ENCODE measurements at regions not wholly inside any gene's neighbourhood (a gene's known extent, or its start where the extent isn't known, plus 50 kb on each side); places are given as distances from the start of the nearest gene placed in this dataset.

GRCh38 chr3:110855207-110855606 lies 216.4 kb upstream of the NECTIN3 start:
- BruUV-seq (replicated peaks): no TSS peak
- no peak overlapping the region for H3K4me2 ChIP-seq (ENCODE audit: low read length)
- no peaks in the 10 kb centered on the region for H3K4me1 ChIP-seq (ENCODE audit: insufficient read depth, low read length, poor library complexity, severe bottlenecking)
- no peak overlapping the region for H2AFZ ChIP-seq (ENCODE audit: low read length)
- no peaks in the 10 kb centered on the region for H3K9me2 ChIP-seq (ENCODE audit: insufficient read depth, low read length)
- POLR2A ChIA-PET: interaction anchor here (0.9 to 1.0 kb wide), 2 partner anchors 90 to 889 kb away, joined by 3 to 4 read pairs; no protein-coding TSS in a partner anchor
- H3K4me3 ChIP-seq (ENCODE audit: low read depth, low read length, poor library complexity, severe bottlenecking): no peak overlapping the region
- no peaks in the 10 kb centered on the region for H3K9me3 ChIP-seq (ENCODE audit: low read length)
- H3K36me3 ChIP-seq (ENCODE audit: insufficient read depth, low read length): no peaks in the 10 kb centered on the region
- CTCF ChIA-PET (ENCODE audit: unreplicated experiment): interaction anchor here (0.6 kb wide), 1 partner anchor 86 kb away, joined by 3 read pairs; no protein-coding TSS in a partner anchor
- no peak for TF ChIP-seq CTCF (conservative IDR thresholded peaks at IDR 0.05; ENCODE audit: low read length)
- TF ChIP-seq EZH2phosphoT487 (IDR thresholded peaks at IDR 0.05; ENCODE audit: borderline replicate concordance, low read depth, low read length): no peak
- no peak for DNase-seq (ENCODE audit: low spot score)
- H4K20me1 ChIP-seq (ENCODE audit: insufficient read depth, low read length): no peaks in the 10 kb centered on the region
- intact Hi-C loops (cut with micrococcal nuclease; ENCODE audit: unreplicated experiment): no loop called here
- no peak overlapping the region for H3K27ac ChIP-seq (ENCODE audit: low read depth, low read length, poor library complexity, severe bottlenecking)
- H3K79me2 ChIP-seq (ENCODE audit: insufficient read depth, low read depth, low read length): no peaks in the 10 kb centered on the region

- no peak for DNase-seq (ENCODE audit: low spot score)
- no peaks in the 10 kb centered on the region for H4K20me1 ChIP-seq (ENCODE audit: insufficient read depth, low read length)
- H3K4me3 ChIP-seq (ENCODE audit: low read depth, low read length, poor library complexity, severe bottlenecking): no peak overlapping the region
- no peaks in the 10 kb centered on the region for H3K9me2 ChIP-seq (ENCODE audit: insufficient read depth, low read length)
- no peak overlapping the region for H2AFZ ChIP-seq (ENCODE audit: low read length)
- BruUV-seq (replicated peaks): no TSS peak
- no peak for TF ChIP-seq CTCF (conservative IDR thresholded peaks at IDR 0.05; ENCODE audit: low read length)
- no peak for TF ChIP-seq EZH2phosphoT487 (IDR thresholded peaks at IDR 0.05; ENCODE audit: borderline replicate concordance, low read depth, low read length)
- no peaks in the 10 kb centered on the region for H3K9me3 ChIP-seq (ENCODE audit: low read length)
- no peaks in the 10 kb centered on the region for H3K36me3 ChIP-seq (ENCODE audit: insufficient read depth, low read length)
- H3K4me2 ChIP-seq (ENCODE audit: low read length): no peak overlapping the region
- ChIA-PET POLR2A (no interaction called here), CTCF (ENCODE audit: unreplicated experiment) (no interaction called here)
- no peaks in the 10 kb centered on the region for H3K4me1 ChIP-seq (ENCODE audit: insufficient read depth, low read length, poor library complexity, severe bottlenecking)
- H3K27ac ChIP-seq (ENCODE audit: low read depth, low read length, poor library complexity, severe bottlenecking): no peak overlapping the region
- no peaks in the 10 kb centered on the region for H3K79me2 ChIP-seq (ENCODE audit: insufficient read depth, low read depth, low read length)
- intact Hi-C loops (cut with micrococcal nuclease; ENCODE audit: unreplicated experiment): no loop called here
Measured at GRCh38 chr3:110856916-110857315, 214.7 kb upstream of the NECTIN3 start.

GRCh38 chr3:110858549-110858948 lies 213.1 kb upstream of the NECTIN3 start:
- CTCF ChIA-PET (ENCODE audit: unreplicated experiment): no interaction called here
- DNase-seq (ENCODE audit: low spot score): no peak
- Histone ChIP-seq H3K4me2 (ENCODE audit: low read length) (no peak overlapping the region), H3K36me3 (ENCODE audit: insufficient read depth, low read length) (no peaks in the 10 kb centered on the region), H3K79me2 (ENCODE audit: insufficient read depth, low read depth, low read length) (no peaks in the 10 kb centered on the region), H3K9me3 (ENCODE audit: low read length) (no peaks in the 10 kb centered on the region), H2AFZ (ENCODE audit: low read length) (no peak overlapping the region), H3K9me2 (ENCODE audit: insufficient read depth, low read length) (no peaks in the 10 kb centered on the region), H4K20me1 (ENCODE audit: insufficient read depth, low read length) (no peaks in the 10 kb centered on the region), H3K4me1 (ENCODE audit: insufficient read depth, low read length, poor library complexity, severe bottlenecking) (no peaks in the 10 kb centered on the region), H3K4me3 (ENCODE audit: low read depth, low read length, poor library complexity, severe bottlenecking) (no peak overlapping the region), H3K27ac (ENCODE audit: low read depth, low read length, poor library complexity, severe bottlenecking) (no peak overlapping the region)
- POLR2A ChIA-PET: no interaction called here
- no TSS peak for BruUV-seq (replicated peaks)
- intact Hi-C loops (cut with micrococcal nuclease; ENCODE audit: unreplicated experiment): no loop called here
- TF ChIP-seq CTCF (conservative IDR thresholded peaks at IDR 0.05; ENCODE audit: low read length) (no peak), EZH2phosphoT487 (IDR thresholded peaks at IDR 0.05; ENCODE audit: borderline replicate concordance, low read depth, low read length) (no peak)
